ENCODE measurements at regions not wholly inside any gene's neighbourhood (a gene's known extent, or its start where the extent isn't known, plus 50 kb on each side); places are given as distances from the start of the nearest gene placed in this dataset.

DNA sequence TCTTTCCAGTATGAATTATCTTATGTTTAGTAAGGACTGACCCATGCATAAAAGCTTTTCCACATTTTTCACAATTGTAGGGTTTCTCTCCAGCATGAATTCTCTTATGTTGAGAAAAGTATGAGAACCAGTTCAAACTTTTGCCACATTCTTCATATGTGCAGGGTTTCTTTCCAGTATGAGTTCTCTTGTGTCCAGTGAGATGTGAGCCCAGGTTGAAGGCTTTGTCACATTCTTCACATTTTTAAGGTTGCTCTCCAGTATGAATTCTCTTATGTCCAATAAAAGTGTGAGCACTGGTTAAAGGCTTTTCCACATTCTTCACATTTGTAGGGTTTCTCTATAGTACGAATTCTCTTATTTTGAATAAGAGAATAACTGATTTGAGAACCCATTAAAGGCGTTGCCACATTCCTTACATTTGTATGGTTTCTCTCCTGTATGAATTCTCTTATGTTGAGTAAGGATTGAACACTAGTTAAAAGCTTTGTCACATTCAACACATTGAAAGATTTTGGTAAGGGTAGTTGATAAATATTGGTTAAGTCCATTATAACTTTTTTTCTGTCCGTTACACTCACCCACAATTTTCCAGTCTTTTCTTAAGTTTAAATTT lies 911.0 kb upstream of the ZNF722 start:
- Histone ChIP-seq H3K79me1 (ENCODE audit: low read length) (no peaks in the 10 kb centered on the region), H3K4me3 (ENCODE audit: low read depth, low read length) (no peak overlapping the region), H4K12ac (ENCODE audit: low read depth, low read length) (no peak overlapping the region), H3K79me2 (ENCODE audit: control insufficient read depth, insufficient read depth, low read length, poor library complexity) (no peaks in the 10 kb centered on the region), H4K91ac (ENCODE audit: low read depth, low read length) (no peak overlapping the region), H2BK120ac (ENCODE audit: insufficient read depth, low read length, poor library complexity) (no peak overlapping the region), H3K27ac (ENCODE audit: low read depth, low read length) (no peak overlapping the region), H3K23ac (ENCODE audit: low read length) (no peak overlapping the region), H4K8ac (ENCODE audit: low read depth, low read length) (no peak overlapping the region), H3K36me3 (ENCODE audit: control insufficient read depth in 1 of 2, insufficient read depth in 2 of 2, low read length in 2 of 2) (no peaks in the 10 kb centered on the region), H2BK12ac (ENCODE audit: low read length) (no peak overlapping the region), H3K4ac (ENCODE audit: low read depth, low read length) (no peak overlapping the region), H3K4me2 (ENCODE audit: low read length) (no peak overlapping the region), H3K18ac (ENCODE audit: low read length) (no peak overlapping the region), H3K27me3 (ENCODE audit: insufficient read depth, low read length) (no peaks in the 10 kb centered on the region), H3K9me3 (ENCODE audit: insufficient read depth, low read depth, low read length) (peaks cover 7% of the 10 kb centered on the region), H2AK5ac (ENCODE audit: low read length) (no peak overlapping the region), H2AFZ (ENCODE audit: insufficient read depth, low read length, poor library complexity) (no peak overlapping the region), H3K9ac (ENCODE audit: low read length) (no peak overlapping the region), H3K14ac (ENCODE audit: low read length) (no peak overlapping the region), H3K4me1 (ENCODE audit: control insufficient read depth in 1 of 2, insufficient read depth in 2 of 2, low read length in 2 of 2) (no peaks in the 10 kb centered on the region), H2BK5ac (ENCODE audit: low read depth, low read length, poor library complexity) (no peak overlapping the region)
- WGBS (ENCODE audit: extremely low coverage, insufficient coverage, insufficient read length), result no CpG with 5 or more reads among the region's 3 CpGs
- no peak for DNase-seq

DNA sequence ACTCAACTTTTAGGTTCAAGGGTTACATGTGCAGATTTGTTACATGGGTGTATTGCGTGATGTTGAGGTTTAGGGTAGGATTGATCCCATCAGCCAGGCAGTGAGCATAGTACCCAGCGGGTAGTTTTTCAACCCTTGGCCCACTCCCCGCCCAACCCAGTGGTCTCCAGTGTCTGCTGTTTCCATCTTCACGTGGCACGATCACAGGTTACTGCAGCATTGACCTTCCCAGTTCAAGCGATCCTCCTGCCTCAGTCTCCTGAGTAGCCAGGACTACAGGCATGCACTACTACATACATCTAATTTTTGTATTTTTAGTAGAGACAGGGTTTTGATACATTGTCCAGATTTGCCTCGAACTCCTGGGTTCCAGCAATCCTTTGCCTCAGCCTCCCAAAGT lies 905.7 kb upstream of the ZNF722 start:
- H3K9ac ChIP-seq (ENCODE audit: low read length), result no peak overlapping the region

DNA sequence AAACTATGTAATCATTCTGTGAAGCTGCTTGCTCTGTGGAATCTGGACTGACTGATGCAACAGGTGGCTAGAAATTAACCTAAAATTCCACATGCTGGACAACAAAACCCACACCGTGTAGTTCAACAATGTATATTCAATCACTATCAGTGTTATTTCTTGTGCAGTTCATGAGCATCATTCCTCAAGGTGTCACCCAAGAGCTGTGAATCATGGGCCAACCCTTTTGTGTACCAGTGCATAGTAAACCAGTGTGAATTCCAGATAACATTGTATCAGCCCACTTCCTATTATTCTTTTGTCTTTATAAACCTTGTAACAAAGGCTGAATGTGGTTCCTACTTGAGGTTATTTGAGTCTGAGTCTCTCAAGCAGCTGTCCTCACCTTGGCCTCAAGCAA lies 905.2 kb upstream of the ZNF722 start:
- Histone ChIP-seq H2AFZ (ENCODE audit: insufficient read depth, low read length, poor library complexity) (no peak overlapping the region), H3K27ac (ENCODE audit: low read depth, low read length) (no peak overlapping the region), H3K4me2 (ENCODE audit: low read length) (no peak overlapping the region), H2AK5ac (ENCODE audit: low read length) (no peak overlapping the region), H4K8ac (ENCODE audit: low read depth, low read length) (no peak overlapping the region), H3K36me3 (ENCODE audit: control insufficient read depth in 1 of 2, insufficient read depth in 2 of 2, low read length in 2 of 2) (no peaks in the 10 kb centered on the region), H3K9ac (ENCODE audit: low read length) (no peak overlapping the region), H3K9me3 (ENCODE audit: insufficient read depth, low read depth, low read length) (peaks cover 22% of the 10 kb centered on the region), H3K27me3 (ENCODE audit: insufficient read depth, low read length) (no peaks in the 10 kb centered on the region), H2BK12ac (ENCODE audit: low read length) (no peak overlapping the region), H3K23ac (ENCODE audit: low read length) (no peak overlapping the region), H3K4ac (ENCODE audit: low read depth, low read length) (no peak overlapping the region), H3K4me3 (ENCODE audit: low read depth, low read length) (no peak overlapping the region), H4K91ac (ENCODE audit: low read depth, low read length) (no peak overlapping the region), H2BK5ac (ENCODE audit: low read depth, low read length, poor library complexity) (no peak overlapping the region), H3K4me1 (ENCODE audit: control insufficient read depth in 1 of 2, insufficient read depth in 2 of 2, low read length in 2 of 2) (no peaks in the 10 kb centered on the region), H4K12ac (ENCODE audit: low read depth, low read length) (no peak overlapping the region), H3K79me2 (ENCODE audit: control insufficient read depth, insufficient read depth, low read length, poor library complexity) (no peaks in the 10 kb centered on the region), H3K79me1 (ENCODE audit: low read length) (no peaks in the 10 kb centered on the region), H3K14ac (ENCODE audit: low read length) (no peak overlapping the region), H3K18ac (ENCODE audit: low read length) (no peak overlapping the region), H2BK120ac (ENCODE audit: insufficient read depth, low read length, poor library complexity) (no peak overlapping the region)
- DNase-seq, result no peak
- no CpG with 5 or more reads among the region's 1 CpG for WGBS (ENCODE audit: extremely low coverage, insufficient coverage, insufficient read length)

More for the DNA sequence above, 905.7 kb upstream of the ZNF722 start:
- H3K4ac ChIP-seq (ENCODE audit: low read depth, low read length), result no peak overlapping the region
- no peak overlapping the region for H4K12ac ChIP-seq (ENCODE audit: low read depth, low read length)
- H3K18ac ChIP-seq (ENCODE audit: low read length), result no peak overlapping the region
- H2BK5ac ChIP-seq (ENCODE audit: low read depth, low read length, poor library complexity), result no peak overlapping the region
- no peak overlapping the region for H3K14ac ChIP-seq (ENCODE audit: low read length)
- H2AK5ac ChIP-seq (ENCODE audit: low read length), result no peak overlapping the region
- H3K27ac ChIP-seq (ENCODE audit: low read depth, low read length), result no peak overlapping the region
- H4K8ac ChIP-seq (ENCODE audit: low read depth, low read length), result no peak overlapping the region
- no peaks in the 10 kb centered on the region for H3K27me3 ChIP-seq (ENCODE audit: insufficient read depth, low read length)
- H2BK120ac ChIP-seq (ENCODE audit: insufficient read depth, low read length, poor library complexity), result no peak overlapping the region
- no peaks in the 10 kb centered on the region for H3K4me1 ChIP-seq (ENCODE audit: control insufficient read depth in 1 of 2, insufficient read depth in 2 of 2, low read length in 2 of 2)
- H3K4me2 ChIP-seq (ENCODE audit: low read length), result no peak overlapping the region
- no CpG with 5 or more reads among the region's 7 CpGs for WGBS (ENCODE audit: extremely low coverage, insufficient coverage, insufficient read length)
- H3K23ac ChIP-seq (ENCODE audit: low read length), result no peak overlapping the region
- no peak for DNase-seq
- H4K91ac ChIP-seq (ENCODE audit: low read depth, low read length), result no peak overlapping the region
- peaks cover 20% of the 10 kb centered on the region for H3K9me3 ChIP-seq (ENCODE audit: insufficient read depth, low read depth, low read length)
- no peaks in the 10 kb centered on the region for H3K79me2 ChIP-seq (ENCODE audit: control insufficient read depth, insufficient read depth, low read length, poor library complexity)
- H3K36me3 ChIP-seq (ENCODE audit: control insufficient read depth in 1 of 2, insufficient read depth in 2 of 2, low read length in 2 of 2), result no peaks in the 10 kb centered on the region
- H2AFZ ChIP-seq (ENCODE audit: insufficient read depth, low read length, poor library complexity), result no peak overlapping the region
- no peaks in the 10 kb centered on the region for H3K79me1 ChIP-seq (ENCODE audit: low read length)
- H2BK12ac ChIP-seq (ENCODE audit: low read length), result no peak overlapping the region
- H3K4me3 ChIP-seq (ENCODE audit: low read depth, low read length), result no peak overlapping the region

DNA sequence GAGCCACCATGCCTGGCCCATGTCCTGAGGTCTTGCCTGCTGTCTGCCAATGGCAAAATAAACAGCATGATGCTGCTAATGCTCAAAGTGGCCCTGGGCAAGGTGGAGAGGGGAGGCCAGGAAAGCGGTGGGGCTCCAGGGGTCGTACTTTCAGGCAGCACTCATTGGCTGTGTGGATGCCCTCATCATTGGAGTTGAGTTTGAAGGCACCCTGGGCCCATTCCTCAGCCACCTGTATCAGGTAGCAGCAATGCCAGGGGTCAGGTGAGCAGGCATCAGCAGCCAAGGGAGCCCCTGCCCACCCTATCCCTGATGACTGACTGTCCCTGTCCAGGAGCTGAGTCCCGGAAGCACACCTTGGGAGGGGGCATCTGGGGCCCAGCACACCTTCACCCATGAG lies 902.5 kb upstream of the ZNF722 start:
- H3K9me3 ChIP-seq (ENCODE audit: insufficient read depth, low read depth, low read length), result peaks cover 35% of the 10 kb centered on the region
- H3K4me2 ChIP-seq (ENCODE audit: low read length), result no peak overlapping the region
- H4K8ac ChIP-seq (ENCODE audit: low read depth, low read length), result no peak overlapping the region
- H3K4ac ChIP-seq (ENCODE audit: low read depth, low read length), result no peak overlapping the region
- H3K9ac ChIP-seq (ENCODE audit: low read length), result no peak overlapping the region
- no peak overlapping the region for H2BK12ac ChIP-seq (ENCODE audit: low read length)
- no peak overlapping the region for H3K23ac ChIP-seq (ENCODE audit: low read length)
- H3K27me3 ChIP-seq (ENCODE audit: insufficient read depth, low read length), result no peaks in the 10 kb centered on the region
- no peak overlapping the region for H3K14ac ChIP-seq (ENCODE audit: low read length)
- WGBS (ENCODE audit: extremely low coverage, insufficient coverage, insufficient read length), result no CpG with 5 or more reads among the region's 3 CpGs
- no peak overlapping the region for H4K12ac ChIP-seq (ENCODE audit: low read depth, low read length)
- no peak overlapping the region for H3K4me3 ChIP-seq (ENCODE audit: low read depth, low read length)
- DNase-seq, result no peak
- no peaks in the 10 kb centered on the region for H3K4me1 ChIP-seq (ENCODE audit: control insufficient read depth in 1 of 2, insufficient read depth in 2 of 2, low read length in 2 of 2)
- H4K91ac ChIP-seq (ENCODE audit: low read depth, low read length), result no peak overlapping the region
- no peaks in the 10 kb centered on the region for H3K36me3 ChIP-seq (ENCODE audit: control insufficient read depth in 1 of 2, insufficient read depth in 2 of 2, low read length in 2 of 2)
- no peak overlapping the region for H2BK120ac ChIP-seq (ENCODE audit: insufficient read depth, low read length, poor library complexity)
- no peaks in the 10 kb centered on the region for H3K79me1 ChIP-seq (ENCODE audit: low read length)
- H3K18ac ChIP-seq (ENCODE audit: low read length), result no peak overlapping the region
- H2AK5ac ChIP-seq (ENCODE audit: low read length), result no peak overlapping the region
- no peaks in the 10 kb centered on the region for H3K79me2 ChIP-seq (ENCODE audit: control insufficient read depth, insufficient read depth, low read length, poor library complexity)
- no peak overlapping the region for H2AFZ ChIP-seq (ENCODE audit: insufficient read depth, low read length, poor library complexity)
- H3K27ac ChIP-seq (ENCODE audit: low read depth, low read length), result no peak overlapping the region
- no peak overlapping the region for H2BK5ac ChIP-seq (ENCODE audit: low read depth, low read length, poor library complexity)
